ENCODE measurements at regions not wholly inside any gene's neighbourhood (a gene's known extent, or its start where the extent isn't known, plus 50 kb on each side); places are given as distances from the start of the nearest gene placed in this dataset.
"Not testable (repeated sequence)": the region's sequence is repeated elsewhere in the genome, so short reads cannot be mapped to it uniquely, and the experiment has no call there.

- DNase-seq: no peak
Measured at GRCh38 chr12:111149299-111149698, 219.6 kb downstream of the PHETA1 start.

DNA sequence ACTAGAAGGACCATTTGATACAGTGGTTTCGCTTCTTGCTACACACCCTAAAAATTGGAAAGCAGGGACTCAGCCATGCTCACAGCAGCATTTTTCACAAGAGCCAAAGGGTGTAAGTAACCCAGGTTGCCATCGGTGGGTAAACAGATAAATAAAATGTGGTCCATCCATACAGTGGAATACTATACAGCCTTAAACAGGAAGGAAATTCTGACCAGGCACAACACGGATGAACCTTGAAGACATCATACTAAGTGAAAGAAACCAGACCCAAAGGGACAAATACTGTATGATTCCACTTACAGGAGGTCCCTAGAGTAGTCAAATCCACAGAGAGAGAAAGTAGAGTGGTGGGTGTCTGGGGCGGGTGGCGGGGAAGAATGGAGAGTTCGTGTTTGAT is 220.9 kb downstream of the PHETA1 start:
- no peak for DNase-seq

- no peak for DNase-seq
Measured at GRCh38 chr12:111143271-111143670, 222.9 kb upstream of the MYL2 start.

GRCh38 chr12:111141205-111141604 is 220.8 kb upstream of the MYL2 start:
- no peak for DNase-seq

GRCh38 chr12:111138016-111138415 is 217.6 kb upstream of the MYL2 start:
- no peak for DNase-seq

- DNase-seq: no peak
Measured at GRCh38 chr12:111135293-111135832, 215.0 kb upstream of the MYL2 start.

DNA sequence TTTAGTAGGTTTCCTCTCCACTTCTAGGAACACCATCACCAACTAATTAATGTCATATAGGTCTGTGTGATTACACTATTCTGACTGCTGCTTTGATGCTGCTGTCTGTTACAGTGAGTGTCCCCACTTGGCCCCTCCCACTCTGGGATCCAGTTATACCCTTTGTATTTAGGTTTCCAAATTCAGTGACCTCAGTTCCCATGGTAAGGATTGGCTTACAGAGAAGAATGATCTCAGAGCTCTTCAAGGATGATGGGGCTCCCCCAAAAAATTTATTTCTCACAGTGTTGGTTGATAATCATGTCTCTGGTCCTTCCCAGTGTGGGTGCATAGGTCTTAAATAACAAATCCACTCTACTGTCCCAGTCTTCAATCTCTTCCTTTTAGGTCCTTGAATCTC is 210.0 kb upstream of the MYL2 start:
- no peak for DNase-seq

- DNase-seq: no peak
Measured at GRCh38 chr12:111129149-111129767, 208.9 kb upstream of the MYL2 start.

DNA sequence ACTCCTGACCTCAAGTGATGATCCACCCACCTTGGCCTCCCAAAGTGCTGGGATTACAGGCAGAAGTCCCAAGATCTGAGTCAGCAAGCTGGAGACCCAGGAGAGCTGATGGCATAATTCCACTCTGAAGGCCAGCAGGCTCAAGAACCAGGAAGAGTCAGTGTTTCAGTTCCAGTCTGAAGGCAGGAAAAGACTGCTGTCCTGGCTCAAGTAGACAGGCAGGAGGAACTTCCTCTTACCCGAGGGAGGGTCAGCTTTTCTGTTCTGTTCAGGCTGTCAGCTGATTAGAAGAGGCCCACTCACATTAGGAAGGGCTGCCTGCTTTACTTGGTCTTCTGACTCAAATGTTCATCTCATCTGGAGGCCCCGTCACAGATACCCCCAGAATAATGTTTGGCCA is 206.0 kb upstream of the MYL2 start:
- DNase-seq: no peak

- no peak for DNase-seq
Measured at GRCh38 chr12:111124183-111124582, 203.8 kb upstream of the MYL2 start.

GRCh38 chr12:111123390-111123789 is 203.0 kb upstream of the MYL2 start:
- DNase-seq: no peak

DNA sequence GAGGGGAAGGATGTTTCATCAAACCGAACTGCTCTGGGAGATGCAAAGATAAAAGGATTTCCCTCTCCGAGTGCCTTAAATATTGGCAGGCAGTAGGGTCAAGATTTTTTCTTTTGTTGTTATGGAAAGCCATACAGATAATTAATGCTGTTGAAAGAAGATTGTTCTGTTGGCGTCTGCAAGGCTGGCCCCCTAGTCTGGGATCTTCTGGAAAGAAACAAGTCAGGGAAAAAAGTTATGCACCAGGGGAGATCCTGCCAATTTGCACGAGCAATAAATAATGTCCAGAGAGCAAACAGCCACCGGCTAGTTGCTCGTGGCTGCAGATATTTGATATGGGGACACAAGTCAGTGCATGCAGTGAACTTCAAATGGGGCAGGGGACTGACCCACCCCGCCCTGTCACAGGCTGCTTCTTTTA is 202.1 kb upstream of the MYL2 start:
- no peak for DNase-seq

DNA sequence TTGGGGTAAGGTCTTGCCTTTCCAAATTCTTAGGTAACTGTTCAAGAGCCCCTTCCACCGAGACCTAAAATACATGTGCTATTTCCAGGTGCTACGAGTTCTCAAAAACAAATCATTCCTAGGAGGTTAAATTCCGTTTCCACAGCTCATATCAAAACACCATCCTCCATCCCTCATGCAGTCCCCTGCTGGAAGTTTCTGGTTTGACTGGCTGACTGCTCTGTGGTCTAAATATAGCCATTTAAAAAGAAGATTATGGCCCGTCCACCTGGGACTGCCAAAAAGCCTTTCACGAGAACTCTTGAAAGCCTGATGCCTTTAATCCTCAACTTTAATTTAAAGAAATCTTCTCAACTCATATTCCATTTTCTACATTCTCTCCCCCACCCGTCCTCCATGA is 201.5 kb upstream of the MYL2 start:
- DNase-seq: no peak

GRCh38 chr12:111120578-111120977 is 200.2 kb upstream of the MYL2 start:
- no peak for DNase-seq

DNA sequence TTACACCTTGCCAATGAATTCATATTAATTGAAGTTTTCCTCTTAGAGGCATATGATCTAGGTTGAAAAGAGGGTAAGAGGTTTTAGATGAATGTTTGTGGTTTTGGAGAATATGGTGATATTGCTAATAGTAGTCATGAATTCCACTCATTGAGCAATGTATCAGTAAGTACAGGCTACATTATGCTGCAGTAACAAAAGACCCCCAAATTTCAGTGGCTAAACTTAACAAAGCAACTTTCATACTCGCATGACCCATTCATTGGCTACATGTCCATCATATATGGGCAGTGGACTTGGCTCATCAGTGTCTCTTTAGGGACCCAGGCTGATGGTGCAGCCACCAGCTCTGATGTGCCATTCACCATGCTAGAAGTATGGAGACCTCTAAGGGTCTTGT is 196.6 kb upstream of the MYL2 start:
- no peak for DNase-seq

- DNase-seq: not testable (repeated sequence)
Measured at GRCh38 chr12:111113313-111113712, 192.9 kb upstream of the MYL2 start.

DNA sequence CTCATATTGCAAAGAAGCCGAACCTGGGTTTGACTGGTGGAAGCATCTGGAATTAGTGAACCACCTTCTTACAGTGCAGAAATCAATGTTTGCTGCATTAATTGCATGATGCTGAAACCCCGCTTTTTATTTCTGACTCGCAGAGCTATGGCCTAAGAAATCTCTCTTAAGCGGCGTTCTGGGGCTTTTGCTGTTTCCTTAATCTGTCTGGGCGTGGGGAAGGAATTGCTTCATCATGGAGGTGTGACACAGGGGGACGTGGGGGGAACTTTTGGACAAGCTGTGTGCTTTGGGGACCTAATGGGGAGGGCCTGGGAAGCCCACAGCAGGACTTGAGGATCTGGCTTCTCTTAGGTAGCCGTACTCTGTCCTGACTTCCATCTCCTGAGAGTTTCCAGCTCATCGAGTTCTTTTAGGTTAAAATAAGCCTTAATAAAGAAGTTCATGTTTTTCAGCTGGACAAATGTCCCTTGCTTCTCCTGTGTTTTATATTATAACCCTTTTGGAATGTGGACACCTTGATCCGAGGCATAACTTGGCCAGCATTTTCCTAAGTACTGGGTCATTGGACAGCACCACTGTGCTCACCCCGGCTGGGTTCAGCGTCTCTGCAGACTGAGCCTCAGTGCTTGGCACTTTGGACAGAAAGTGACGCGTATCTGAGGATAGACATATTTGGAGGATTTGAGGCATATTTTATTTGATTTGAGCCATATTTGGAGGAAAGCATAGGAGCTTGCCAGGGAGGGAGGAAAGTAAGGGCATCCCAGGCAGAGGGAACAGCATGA is 192.1 kb upstream of the MYL2 start:
- DNase-seq: no peak

DNA sequence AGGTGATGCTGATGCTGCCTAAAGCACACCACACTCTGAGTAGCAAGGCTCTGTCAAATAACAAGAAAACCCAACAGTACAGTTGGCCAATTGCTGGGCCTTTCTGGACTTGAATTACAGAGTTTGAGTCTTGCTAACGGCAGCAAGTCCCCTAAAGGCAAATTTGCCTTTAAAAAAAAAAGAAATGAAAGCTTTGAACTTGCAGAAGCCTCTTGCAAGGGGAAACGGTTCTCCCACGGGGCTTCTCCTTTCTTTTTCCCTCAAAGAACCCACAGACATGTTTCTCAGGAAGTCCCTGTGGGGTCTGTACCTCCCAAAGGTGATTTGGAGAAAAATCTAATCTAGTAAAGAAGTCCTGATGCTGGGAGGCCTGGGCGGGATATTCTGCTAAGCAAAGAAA is 191.3 kb upstream of the MYL2 start:
- DNase-seq: no peak

DNA sequence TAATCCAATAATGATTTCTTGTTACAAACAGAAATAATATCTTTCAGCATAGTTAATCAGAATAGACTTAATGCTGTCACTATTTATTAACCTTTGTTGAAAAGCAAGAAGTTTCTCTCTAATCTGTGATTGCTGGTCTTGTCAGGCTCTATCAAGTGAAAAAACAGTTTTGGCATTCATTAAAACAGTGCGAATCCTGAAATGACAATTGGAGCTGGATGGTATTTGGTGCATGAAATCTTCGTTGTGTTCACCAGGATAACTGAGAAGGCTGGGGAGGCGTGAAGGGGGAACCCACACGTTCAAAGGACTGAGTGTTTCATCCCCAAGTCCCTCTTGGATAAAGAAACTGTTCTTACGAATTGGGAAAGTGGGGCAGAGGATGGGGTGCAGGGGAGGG is 190.2 kb upstream of the MYL2 start:
- DNase-seq: no peak

- no peak for DNase-seq
Measured at GRCh38 chr12:111108726-111109125, 188.3 kb upstream of the MYL2 start.

GRCh38 chr12:111107392-111108178 is 187.2 kb upstream of the MYL2 start:
- DNase-seq: no peak

DNA sequence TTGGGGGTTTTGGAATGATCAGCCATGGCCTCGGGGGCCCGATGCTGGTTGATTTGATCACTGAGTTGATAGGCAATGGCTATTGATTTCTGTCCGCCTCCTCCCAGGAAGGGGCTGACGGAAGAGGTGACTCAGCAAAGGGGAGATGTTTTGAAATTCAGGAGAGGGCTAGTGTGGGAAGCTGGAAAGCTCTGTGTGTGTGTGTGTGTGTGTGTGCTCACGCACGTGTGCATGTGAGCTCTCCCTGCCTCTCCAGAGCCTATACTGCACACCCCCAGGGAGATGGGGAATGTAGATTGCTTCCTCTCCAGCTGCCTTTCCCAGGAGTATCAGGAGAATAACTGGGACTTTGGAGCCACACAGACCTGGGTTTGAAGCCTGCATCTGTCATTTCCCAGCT is 184.9 kb upstream of the MYL2 start:
- DNase-seq: no peak

- DNase-seq: no peak
Measured at GRCh38 chr12:111103583-111103982, 183.2 kb upstream of the MYL2 start.
